Liver (tissue), 3 donors: ENCODE measurements at regions not wholly inside any gene's neighbourhood (a gene's known extent, or its start where the extent isn't known, plus 50 kb on each side); places are given as distances from the start of the nearest gene placed in this dataset.

ENCODE experiments used
- YY1 ChIP-seq: IDR thresholded peaks from 2 replicates; pipeline ENCODE4 v1.6.1; 2016; ENCODE audit warnings: antibody characterized with exemption, mild to moderate bottlenecking
- TF ChIP-seq, protein P1 (sequence below): fragments of 150-350 bp; IDR thresholded peaks from 2 replicates; pipeline ENCODE4 v1.5.1; 2017; ENCODE audit warnings: improper control_type of control experiment, low read depth, low read length; ENCODE audit not compliant: missing input control
- TF ChIP-seq, protein P2 (sequence below): IDR thresholded peaks from 2 replicates; pipeline ENCODE4 v1.6.1; 2016; ENCODE audit warnings: antibody characterized with exemption
- donor health status: healthy.
- donor health status: healthy.

DNA sequence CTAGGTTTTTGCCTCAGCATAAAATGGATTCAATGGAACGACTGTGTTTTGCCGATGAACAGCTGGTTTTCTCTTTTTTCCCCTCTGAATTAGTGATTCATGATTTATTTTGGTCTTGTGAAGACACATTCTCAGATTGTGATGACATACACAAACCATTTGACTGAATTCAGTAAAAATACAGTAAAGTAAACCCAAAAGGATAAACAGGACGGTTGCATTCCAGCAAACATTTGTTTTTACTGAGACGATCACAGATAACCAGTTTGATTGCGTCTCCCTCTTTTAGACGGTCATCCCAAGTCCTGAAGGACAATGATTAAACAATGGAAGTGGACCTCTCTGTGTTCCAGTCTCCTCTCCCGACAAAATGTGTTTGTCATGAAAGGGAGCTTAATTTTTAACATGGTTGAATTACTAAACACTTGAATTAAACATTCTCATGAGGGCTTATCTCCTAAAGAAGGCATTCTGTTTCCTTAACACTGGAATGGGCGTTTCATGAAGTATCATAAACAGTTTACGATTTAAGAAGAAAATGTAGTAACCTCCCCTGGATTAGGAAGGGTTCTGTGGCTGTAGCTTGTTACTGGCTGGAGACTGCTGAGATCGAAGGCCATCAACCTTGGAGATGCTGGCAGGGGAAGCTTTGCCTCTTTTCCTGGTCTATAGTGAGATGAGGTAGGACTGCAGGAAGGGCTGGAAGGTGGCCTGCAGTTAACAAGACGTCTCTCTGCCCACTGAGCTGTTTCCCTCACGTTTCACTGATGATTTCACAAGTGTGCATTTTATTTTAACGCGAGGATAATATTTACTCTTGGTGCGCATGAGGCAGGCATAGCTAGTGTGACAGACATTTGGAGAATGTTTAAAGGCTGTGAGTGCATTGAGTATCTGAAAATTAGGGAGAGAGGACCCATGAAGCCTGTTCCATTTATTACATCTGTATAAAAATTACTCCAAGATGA lies 457.9 kb downstream of the FGF9 start:
- TF ChIP-seq, protein P1, sequence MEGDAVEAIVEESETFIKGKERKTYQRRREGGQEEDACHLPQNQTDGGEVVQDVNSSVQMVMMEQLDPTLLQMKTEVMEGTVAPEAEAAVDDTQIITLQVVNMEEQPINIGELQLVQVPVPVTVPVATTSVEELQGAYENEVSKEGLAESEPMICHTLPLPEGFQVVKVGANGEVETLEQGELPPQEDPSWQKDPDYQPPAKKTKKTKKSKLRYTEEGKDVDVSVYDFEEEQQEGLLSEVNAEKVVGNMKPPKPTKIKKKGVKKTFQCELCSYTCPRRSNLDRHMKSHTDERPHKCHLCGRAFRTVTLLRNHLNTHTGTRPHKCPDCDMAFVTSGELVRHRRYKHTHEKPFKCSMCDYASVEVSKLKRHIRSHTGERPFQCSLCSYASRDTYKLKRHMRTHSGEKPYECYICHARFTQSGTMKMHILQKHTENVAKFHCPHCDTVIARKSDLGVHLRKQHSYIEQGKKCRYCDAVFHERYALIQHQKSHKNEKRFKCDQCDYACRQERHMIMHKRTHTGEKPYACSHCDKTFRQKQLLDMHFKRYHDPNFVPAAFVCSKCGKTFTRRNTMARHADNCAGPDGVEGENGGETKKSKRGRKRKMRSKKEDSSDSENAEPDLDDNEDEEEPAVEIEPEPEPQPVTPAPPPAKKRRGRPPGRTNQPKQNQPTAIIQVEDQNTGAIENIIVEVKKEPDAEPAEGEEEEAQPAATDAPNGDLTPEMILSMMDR, result no peak
- TF ChIP-seq, protein P2, sequence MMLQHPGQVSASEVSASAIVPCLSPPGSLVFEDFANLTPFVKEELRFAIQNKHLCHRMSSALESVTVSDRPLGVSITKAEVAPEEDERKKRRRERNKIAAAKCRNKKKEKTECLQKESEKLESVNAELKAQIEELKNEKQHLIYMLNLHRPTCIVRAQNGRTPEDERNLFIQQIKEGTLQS, result no peak
- no peak for TF ChIP-seq YY1
